Cardiac fibroblast (primary cell): ENCODE measurements at regions not wholly inside any gene's neighbourhood (a gene's known extent, or its start where the extent isn't known, plus 50 kb on each side); places are given as distances from the start of the nearest gene placed in this dataset.

ENCODE experiments used
- DNase-seq, 2 donors: peaks; one replicate each; pipeline versions ENCODE4 v3.0.0 to v3.0.0-alpha.2; 2010; ENCODE audit warnings: low read depth in 2 of 2
- H3K4me3 ChIP-seq, 2 donors: replicated peaks in 1 of 2; 1 replicate in 1 of 2; 2 replicates in 1 of 2; pipeline ENCODE4 v1.5.1; 2011; ENCODE audit warnings: low read depth in 2 of 2, low read length in 2 of 2, mild to moderate bottlenecking in 2 of 2, moderate library complexity in 1 of 2
- CTCF ChIP-seq: IDR thresholded peaks from one replicate; pipeline ENCODE4 v1.5.1; 2011; ENCODE audit warnings: low read depth, mild to moderate bottlenecking, low read length, inconsistent platforms

GRCh38 chr10:123550675-123551096, 115.5 kb upstream of the GPR26 start:
- TF ChIP-seq CTCF, result no peak
- no peak overlapping the region for H3K4me3 ChIP-seq
- DNase-seq, result no peak

- no peak for TF ChIP-seq CTCF
- H3K4me3 ChIP-seq, result no peak overlapping the region
- no peak for DNase-seq
These were observed 114.9 kb upstream of the GPR26 start for GRCh38 chr10:123551259-123551658.

GRCh38 chr10:123552760-123553554, 113.2 kb upstream of the GPR26 start:
- no peak overlapping the region for H3K4me3 ChIP-seq
- TF ChIP-seq CTCF, result no peak
- DNase-seq, result no peak

GRCh38 chr10:123553810-123554430, 112.2 kb upstream of the GPR26 start:
- no peak for TF ChIP-seq CTCF
- H3K4me3 ChIP-seq, result no peak overlapping the region
- DNase-seq, result no peak

- no peak for DNase-seq
- TF ChIP-seq CTCF, result no peak
- no peak overlapping the region for H3K4me3 ChIP-seq
These were observed 111.5 kb upstream of the GPR26 start for GRCh38 chr10:123554656-123555055.

- no peak for TF ChIP-seq CTCF
- no peak overlapping the region for H3K4me3 ChIP-seq
- no peak for DNase-seq
These were observed 110.5 kb upstream of the GPR26 start for GRCh38 chr10:123555616-123556015.

- TF ChIP-seq CTCF, result no peak
- no peak overlapping the region for H3K4me3 ChIP-seq
- DNase-seq, result no peak
These were observed 110.1 kb upstream of the GPR26 start for GRCh38 chr10:123556049-123556448.
